Natural killer cell (primary cell): ENCODE measurements at regions not wholly inside any gene's neighbourhood (a gene's known extent, or its start where the extent isn't known, plus 50 kb on each side); places are given as distances from the start of the nearest gene placed in this dataset.

Experiments
- ATAC-seq, 3 donors: fragments of 150-1000 bp in 2 of 3; fragments of 200-7000 bp in 1 of 3; cut with Tn5 transposase; 1 replicate in 1 of 3; 2 replicates in 2 of 3; pipeline ENCODE4 v1.10.0; 2021; ENCODE audit warnings: mild to moderate bottlenecking in 2 of 3, moderate library complexity in 2 of 3
- DNase-seq, 2 donors: peaks; one replicate each; pipeline versions ENCODE4 v3.0.0 to v3.0.0-alpha.2; 2013 to 2021; ENCODE audit warnings: mixed read lengths in 1 of 2
- H3K27ac ChIP-seq: one replicate; pipeline ENCODE4 v1.5.1; 2013; ENCODE audit warnings: mild to moderate bottlenecking, low read length
- H3K27me3 ChIP-seq: one replicate; pipeline ENCODE4 v1.6.1; 2013; ENCODE audit warnings: low read length; ENCODE audit not compliant: control insufficient read depth, insufficient read depth
- H3K36me3 ChIP-seq: one replicate; pipeline ENCODE4 v1.6.1; 2013; ENCODE audit warnings: low read length; ENCODE audit not compliant: control insufficient read depth, insufficient read depth
- H3K4me1 ChIP-seq: one replicate; pipeline ENCODE4 v1.6.1; 2013; ENCODE audit warnings: low read length; ENCODE audit not compliant: control insufficient read depth, insufficient read depth
- H3K4me3 ChIP-seq: one replicate; pipeline ENCODE4 v1.5.1; 2013; ENCODE audit warnings: low read length
- H3K9me3 ChIP-seq: one replicate; pipeline ENCODE4 v1.6.1; 2013; ENCODE audit warnings: low read length; ENCODE audit not compliant: control insufficient read depth, insufficient read depth
- H3K27ac Mint-ChIP-seq, 2 donors: one replicate each; pipeline ENCODE4 v1.8.0; 2022; ENCODE audit warnings: mild to moderate bottlenecking in 2 of 2, mixed read lengths in 2 of 2, moderate library complexity in 1 of 2
- H3K27me3 Mint-ChIP-seq, 2 donors: one replicate each; pipeline ENCODE4 v1.8.0; 2022; ENCODE audit warnings: low read depth in 2 of 2, mixed read lengths in 2 of 2
- H3K36me3 Mint-ChIP-seq: one replicate; pipeline ENCODE4 v1.8.0; 2022; ENCODE audit warnings: mixed read lengths
- H3K4me1 Mint-ChIP-seq, 2 donors: one replicate each; pipeline ENCODE4 v1.8.0; 2022; ENCODE audit warnings: mixed read lengths in 2 of 2
- H3K4me3 Mint-ChIP-seq: one replicate; pipeline ENCODE4 v1.8.0; 2022; ENCODE audit warnings: mild to moderate bottlenecking, moderate library complexity, mixed read lengths
- H3K9me3 Mint-ChIP-seq, 2 donors: one replicate each; pipeline ENCODE4 v1.8.0; 2022; ENCODE audit warnings: mixed read lengths in 2 of 2
- CTCF ChIP-seq: fragments of 200-600 bp; IDR thresholded peaks from one replicate; pipeline ENCODE4 v1.8.0; 2022; ENCODE audit warnings: antibody characterized with exemption
- WGBS: methylation state at CpG from one replicate; pipeline ENCODE4 v1.1.7; 2013; ENCODE audit warnings: missing lambda C conversion rate; ENCODE audit not compliant: insufficient coverage; 5-methylcytosine and 5-hydroxymethylcytosine counted together
- intact Hi-C: fragments of 100-400 bp; cut with micrococcal nuclease; formaldehyde crosslinking; loops from one replicate; pipeline ENCODE4 v1.14.2; 2022

GRCh38 chr10:21300551-21300950 is 224.9 kb downstream of the SKIDA1 start:
- H3K27me3 Mint-ChIP-seq: peaks cover 9 to 15% of the 10 kb centered on the region in 2 donors
- Histone ChIP-seq H3K27me3 (no peaks in the 10 kb centered on the region), H3K4me1 (no peaks in the 10 kb centered on the region), H3K36me3 (no peaks in the 10 kb centered on the region), H3K4me3 (no peak overlapping the region), H3K9me3 (no peaks in the 10 kb centered on the region), H3K27ac (no peak overlapping the region)
- H3K4me1 Mint-ChIP-seq: peaks cover 0 to 4% of the 10 kb centered on the region in 2 donors
- intact Hi-C loops: no loop called here
- ATAC-seq (no peak), DNase-seq (no peak)
- H3K4me3 Mint-ChIP-seq: no peak overlapping the region
- TF ChIP-seq CTCF: no peak
- H3K27ac Mint-ChIP-seq: no peak overlapping the region
- no peaks in the 10 kb centered on the region for H3K36me3 Mint-ChIP-seq
- no peaks in the 10 kb centered on the region for H3K9me3 Mint-ChIP-seq
- WGBS: no CpG with 5 or more reads among the region's 1 CpG

- no peak overlapping the region for H3K4me3 Mint-ChIP-seq
- ATAC-seq: no peak
- 85% methylated on average over 7 of the region's 7 CpGs for WGBS
- TF ChIP-seq CTCF: no peak
- H3K27me3 ChIP-seq: no peaks in the 10 kb centered on the region
- H3K27me3 Mint-ChIP-seq: peaks cover 12 to 15% of the 10 kb centered on the region in 2 donors
- no peaks in the 10 kb centered on the region for H3K36me3 ChIP-seq
- intact Hi-C loops: no loop called here
- no peak for DNase-seq
- H3K4me1 ChIP-seq: no peaks in the 10 kb centered on the region
- no peak overlapping the region for H3K27ac ChIP-seq
- H3K27ac Mint-ChIP-seq: no peak overlapping the region
- peaks cover 0 to 4% of the 10 kb centered on the region in 2 donors for H3K4me1 Mint-ChIP-seq
- H3K4me3 ChIP-seq: no peak overlapping the region
- no peaks in the 10 kb centered on the region for H3K9me3 ChIP-seq
- H3K36me3 Mint-ChIP-seq: no peaks in the 10 kb centered on the region
- no peaks in the 10 kb centered on the region for H3K9me3 Mint-ChIP-seq
These were observed 226.2 kb downstream of the SKIDA1 start for GRCh38 chr10:21299330-21299729.

GRCh38 chr10:21298701-21299100 is 226.8 kb downstream of the SKIDA1 start:
- intact Hi-C loops: no loop called here
- no peak for ATAC-seq
- Mint-ChIP-seq H3K4me3 (no peak overlapping the region), H3K27me3 (peaks cover 15 to 16% of the 10 kb centered on the region in 2 donors), H3K27ac (no peak overlapping the region), H3K36me3 (no peaks in the 10 kb centered on the region), H3K4me1 (peaks cover 0 to 4% of the 10 kb centered on the region in 2 donors), H3K9me3 (no peaks in the 10 kb centered on the region)
- no peak for DNase-seq
- TF ChIP-seq CTCF: no peak
- Histone ChIP-seq H3K4me3 (no peak overlapping the region), H3K4me1 (no peaks in the 10 kb centered on the region), H3K9me3 (no peaks in the 10 kb centered on the region), H3K36me3 (no peaks in the 10 kb centered on the region), H3K27me3 (no peaks in the 10 kb centered on the region), H3K27ac (no peak overlapping the region)
- WGBS: 88% methylated on average over 1 of the region's 2 CpGs

- no peaks in the 10 kb centered on the region for H3K27me3 ChIP-seq
- H3K27ac ChIP-seq: no peak overlapping the region
- 86% methylated on average over 4 of the region's 6 CpGs for WGBS
- no peak overlapping the region for H3K27ac Mint-ChIP-seq
- intact Hi-C loops: no loop called here
- H3K4me1 Mint-ChIP-seq: peaks cover 0 to 4% of the 10 kb centered on the region in 2 donors
- peaks cover 15 to 25% of the 10 kb centered on the region in 2 donors for H3K27me3 Mint-ChIP-seq
- ATAC-seq (no peak), DNase-seq (no peak)
- no peaks in the 10 kb centered on the region for H3K9me3 ChIP-seq
- no peak overlapping the region for H3K4me3 Mint-ChIP-seq
- no peaks in the 10 kb centered on the region for H3K9me3 Mint-ChIP-seq
- no peaks in the 10 kb centered on the region for H3K36me3 ChIP-seq
- H3K4me1 ChIP-seq: no peaks in the 10 kb centered on the region
- H3K4me3 ChIP-seq: no peak overlapping the region
- TF ChIP-seq CTCF: no peak
- no peaks in the 10 kb centered on the region for H3K36me3 Mint-ChIP-seq
These were observed 227.7 kb downstream of the SKIDA1 start for GRCh38 chr10:21297603-21298383.
